Hepatic stellate cell (primary cell): ENCODE measurements at regions not wholly inside any gene's neighbourhood (a gene's known extent, or its start where the extent isn't known, plus 50 kb on each side); places are given as distances from the start of the nearest gene placed in this dataset.
"Not testable (repeated sequence)": the region's sequence is repeated elsewhere in the genome, so short reads cannot be mapped to it uniquely, and the experiment has no call there.

ENCODE experiments used
- DNase-seq: peaks from one replicate; pipeline ENCODE4 v3.0.0; 2011; ENCODE audit warnings: low spot score

DNA sequence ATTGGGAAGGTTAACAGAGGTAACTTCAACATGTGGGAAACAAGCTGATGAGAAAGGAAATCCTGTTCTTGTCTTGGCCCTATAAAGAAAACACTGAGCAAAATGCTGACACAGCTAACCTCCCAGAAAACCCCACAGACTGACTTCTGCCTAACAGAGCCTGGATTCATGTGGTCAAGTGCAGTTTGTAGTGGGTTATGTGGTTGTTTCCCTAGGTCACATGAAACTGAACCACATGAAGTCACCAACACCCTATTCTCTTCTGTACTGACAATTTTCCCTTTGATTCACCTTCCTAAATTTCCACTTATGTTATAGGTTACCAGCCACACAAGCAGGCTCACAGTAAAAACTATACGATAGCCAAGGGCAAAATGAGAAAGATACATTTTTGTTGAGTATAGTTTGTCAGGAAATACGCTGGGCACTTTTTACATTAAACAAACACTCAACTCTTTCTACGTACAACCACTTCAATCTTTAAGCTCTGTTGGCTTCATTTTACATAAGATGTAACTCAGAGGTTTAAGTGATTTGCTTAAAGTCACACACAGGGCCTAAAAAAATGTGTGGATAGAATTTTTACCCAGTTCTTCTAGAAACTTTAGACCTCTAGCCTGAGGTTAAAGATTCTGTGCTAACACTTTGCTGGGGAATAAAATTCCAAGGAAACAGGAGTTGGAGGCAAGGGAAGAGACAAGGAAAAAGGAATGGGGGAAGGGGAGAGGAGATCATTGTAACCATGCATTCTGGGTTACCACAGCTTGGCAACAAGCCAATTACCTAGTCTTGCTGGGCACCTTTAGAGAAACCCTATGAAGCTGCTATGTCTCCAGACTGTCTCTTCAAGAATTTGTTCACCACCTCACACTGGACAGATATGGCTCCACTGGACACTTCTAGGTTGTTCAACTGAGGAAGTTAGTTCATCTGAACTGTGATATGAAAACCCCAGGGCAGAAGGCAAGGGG lies 601.6 kb upstream of the USP24 start:
- DNase-seq, result no peak

- DNase-seq, result no peak
These were observed 600.7 kb upstream of the USP24 start for GRCh38 chr1:55815745-55816455.

DNA sequence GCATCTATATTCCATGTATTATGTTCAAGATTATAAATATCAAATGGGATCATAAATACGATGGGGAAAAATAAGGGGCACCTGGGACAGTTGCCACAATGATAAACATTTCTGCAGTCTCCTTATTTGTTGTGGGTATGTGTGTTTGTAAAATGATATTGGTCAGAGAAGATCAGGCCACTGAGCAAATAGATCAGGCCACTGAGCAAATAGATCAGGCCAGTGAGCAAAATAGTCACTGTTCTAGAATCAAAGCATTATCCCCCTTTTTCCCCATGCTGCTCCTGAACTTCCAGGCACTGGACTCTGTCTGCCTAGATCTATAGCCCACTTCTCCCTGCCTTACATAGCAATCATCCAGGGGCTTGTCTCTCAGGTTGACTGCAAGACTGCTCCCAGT lies 599.8 kb upstream of the USP24 start:
- no peak for DNase-seq

GRCh38 chr1:55813618-55814017 lies 598.5 kb upstream of the USP24 start:
- DNase-seq, result peak; percentile 9

- DNase-seq, result no peak
These were observed 597.1 kb upstream of the USP24 start for GRCh38 chr1:55812281-55812680.

- no peak for DNase-seq
These were observed 593.1 kb upstream of the USP24 start for GRCh38 chr1:55808263-55808662.

GRCh38 chr1:55803429-55803828 lies 588.3 kb upstream of the USP24 start:
- DNase-seq, result no peak

DNA sequence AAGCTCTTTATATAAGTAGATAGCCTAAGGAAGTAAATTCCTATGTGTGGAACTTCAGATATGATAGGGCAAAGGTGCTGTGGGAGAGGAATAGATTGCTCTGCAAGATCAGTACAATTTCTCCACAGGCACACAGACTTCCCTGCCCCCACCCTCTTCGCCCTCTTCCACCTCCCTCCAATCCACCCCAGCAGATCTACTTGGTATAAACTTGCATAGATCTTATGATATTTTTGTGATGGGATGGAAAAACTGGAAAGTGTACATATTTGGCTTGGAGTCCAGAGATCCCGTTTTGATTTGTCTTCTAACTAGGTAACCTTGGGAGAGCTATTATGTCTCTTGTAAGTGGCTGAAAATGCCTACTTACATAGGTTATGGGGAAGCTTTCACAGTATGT lies 586.3 kb upstream of the USP24 start:
- no peak for DNase-seq

DNA sequence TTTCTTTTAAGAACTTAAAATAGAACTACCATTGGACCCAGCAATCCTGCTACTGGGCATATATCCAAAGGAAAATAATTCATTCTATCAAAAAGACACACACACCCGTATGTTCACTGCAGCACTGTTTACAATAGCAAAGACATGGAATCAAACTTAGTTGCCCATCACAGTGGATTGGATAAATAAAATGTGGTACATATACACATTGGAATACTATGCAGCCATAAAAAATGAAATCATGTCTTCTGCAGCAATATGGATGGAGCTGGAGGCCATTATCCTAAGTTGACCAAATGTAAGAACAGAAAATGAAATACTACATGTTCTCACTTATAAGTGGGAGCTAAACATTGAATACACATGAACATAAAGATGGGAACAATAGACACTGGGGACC lies 585.3 kb upstream of the USP24 start:
- DNase-seq, result no peak

DNA sequence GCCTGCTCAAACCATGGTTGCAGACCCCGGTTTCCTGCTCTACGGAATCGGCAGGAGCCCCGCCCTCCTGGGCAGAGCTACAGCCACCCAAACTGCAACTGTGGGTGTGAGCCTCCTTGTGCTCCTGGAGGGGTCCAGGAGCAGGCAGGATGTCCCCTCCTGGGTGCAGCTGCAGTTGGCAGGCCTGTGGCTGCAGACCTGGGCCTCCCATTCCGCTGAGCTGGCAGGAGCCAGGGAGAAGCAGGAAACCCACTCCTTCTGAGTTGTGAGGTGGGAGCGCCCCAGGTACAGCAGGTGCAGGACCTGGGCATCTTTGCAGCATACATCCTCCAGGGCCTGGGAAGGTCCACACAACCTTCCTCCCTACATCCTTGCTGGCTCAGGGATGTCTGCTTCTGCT lies 578.7 kb upstream of the USP24 start:
- DNase-seq, result no peak

- no peak for DNase-seq
These were observed 577.7 kb upstream of the USP24 start for GRCh38 chr1:55792870-55793269.

DNA sequence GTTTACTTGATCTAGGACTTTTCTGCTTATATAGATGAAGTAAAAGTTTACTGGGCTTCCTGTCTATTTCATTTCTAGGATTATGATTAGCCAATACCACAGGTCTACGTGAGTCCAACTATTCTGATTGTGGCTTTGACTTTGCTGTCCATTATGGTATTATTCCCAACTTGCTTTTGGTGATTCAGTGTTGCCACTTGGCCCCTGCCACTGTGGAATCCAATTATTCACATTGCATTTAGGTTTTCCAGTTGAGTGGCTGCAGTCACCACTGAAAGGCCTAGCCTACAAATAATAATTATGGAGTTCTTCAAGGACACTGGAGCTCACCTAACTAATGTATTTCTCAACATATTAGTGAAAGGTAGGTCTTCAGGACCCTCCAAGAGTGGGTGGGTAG lies 574.3 kb upstream of the USP24 start:
- no peak for DNase-seq

- DNase-seq, result no peak
These were observed 571.2 kb upstream of the USP24 start for GRCh38 chr1:55786396-55786795.

DNA sequence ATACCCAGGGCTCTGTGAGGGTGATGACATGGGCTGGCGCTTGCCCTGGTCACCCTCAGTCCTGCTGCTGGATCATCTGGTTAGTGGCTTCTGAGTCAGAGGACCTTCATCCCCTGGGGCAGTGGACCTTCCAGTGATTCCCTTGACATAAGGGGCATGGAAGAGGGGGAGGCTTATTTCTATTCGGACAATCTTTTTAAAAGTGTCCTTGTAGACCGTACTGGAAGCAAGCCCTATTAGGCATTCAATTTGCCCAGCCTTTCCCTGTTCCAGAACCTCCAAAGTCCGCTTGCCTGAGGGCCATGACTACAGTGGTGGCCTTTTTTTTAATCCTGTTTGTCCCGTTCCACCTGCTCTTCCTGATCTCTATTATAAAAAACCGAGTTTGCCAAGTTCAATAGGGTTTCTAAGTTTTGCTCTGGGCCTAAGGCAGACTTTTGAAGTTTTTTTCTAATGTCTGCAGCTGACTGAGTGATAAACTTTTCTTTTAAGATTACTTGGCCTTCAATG lies 569.8 kb upstream of the USP24 start:
- DNase-seq, result not testable (repeated sequence)

GRCh38 chr1:55781944-55782482 lies 566.8 kb upstream of the USP24 start:
- DNase-seq, result peak; percentile 19

- no peak for DNase-seq
These were observed 565.8 kb upstream of the USP24 start for GRCh38 chr1:55781003-55781402.

GRCh38 chr1:55777545-55777944 lies 562.4 kb upstream of the USP24 start:
- DNase-seq, result no peak

DNA sequence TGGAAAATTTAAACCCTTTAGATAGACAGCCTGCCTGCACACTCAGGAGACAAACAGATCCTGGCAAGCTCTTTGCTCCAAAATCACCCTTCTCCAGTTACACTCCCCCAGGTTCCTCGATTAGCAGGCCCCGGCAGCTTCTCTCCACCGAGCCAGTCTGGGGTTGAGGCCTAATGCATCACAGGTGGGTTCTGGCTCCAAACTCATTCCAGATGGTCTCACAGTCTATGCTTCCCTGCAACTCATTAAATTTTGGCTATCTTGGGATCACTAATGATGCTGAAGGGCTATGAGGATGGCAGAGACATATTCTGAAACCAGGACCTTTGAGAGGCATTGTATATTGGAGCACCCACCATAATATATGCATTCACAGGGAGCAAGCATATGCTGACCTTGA lies 559.8 kb upstream of the USP24 start:
- DNase-seq, result no peak

DNA sequence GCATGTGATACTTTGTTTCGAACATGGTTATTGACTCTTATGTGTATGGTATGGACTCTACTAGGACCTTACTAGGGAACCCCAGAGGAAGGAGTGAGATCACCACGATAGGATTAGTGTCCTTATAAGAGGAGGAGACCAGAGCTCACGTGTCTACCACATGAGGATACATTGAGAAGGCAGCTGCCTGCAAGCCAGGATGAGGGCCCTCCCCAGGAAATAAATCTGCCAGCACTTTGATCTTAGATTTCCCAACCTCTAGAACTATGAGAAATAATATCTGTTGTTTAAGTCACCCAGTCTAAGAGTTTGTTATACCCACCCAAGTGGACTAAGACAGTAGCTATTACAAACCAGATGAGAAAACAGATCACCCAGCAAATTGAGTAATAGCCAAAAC lies 559.3 kb upstream of the USP24 start:
- DNase-seq, result no peak

GRCh38 chr1:55773211-55773940 lies 558.2 kb upstream of the USP24 start:
- no peak for DNase-seq

DNA sequence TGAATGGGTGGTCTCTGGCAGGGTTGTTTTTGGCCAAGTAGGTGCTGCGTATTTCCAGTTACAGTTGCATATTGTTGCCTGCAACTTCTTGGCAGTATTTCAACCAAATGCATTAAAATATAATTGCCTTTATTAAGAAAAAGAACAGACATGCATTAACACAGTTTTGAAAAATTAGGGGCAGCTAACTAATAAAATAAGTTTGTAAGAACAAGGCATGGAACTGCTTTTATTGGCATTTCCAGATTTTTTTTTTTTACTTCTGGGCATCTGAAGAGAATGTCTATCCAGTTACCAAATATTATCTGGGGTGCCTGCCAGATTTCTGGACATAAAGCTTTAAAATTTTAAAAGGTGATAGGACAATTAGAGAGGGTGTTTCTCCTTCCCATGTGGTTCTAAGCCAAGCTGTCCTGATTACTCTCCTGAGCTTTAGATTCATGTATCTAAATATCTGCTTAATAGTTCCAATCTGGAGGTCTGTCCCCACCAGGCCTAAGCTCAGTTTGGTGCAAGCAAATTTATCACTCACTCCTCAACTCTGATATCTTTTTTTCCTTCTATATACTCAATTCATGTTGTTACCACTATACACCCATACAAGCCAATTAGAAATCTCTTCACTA lies 553.3 kb upstream of the USP24 start:
- no peak for DNase-seq

- no peak for DNase-seq
These were observed 552.0 kb upstream of the USP24 start for GRCh38 chr1:55767171-55767570.
